ENCODE measurements at regions not wholly inside any gene's neighbourhood (a gene's known extent, or its start where the extent isn't known, plus 50 kb on each side); places are given as distances from the start of the nearest gene placed in this dataset.

DNA sequence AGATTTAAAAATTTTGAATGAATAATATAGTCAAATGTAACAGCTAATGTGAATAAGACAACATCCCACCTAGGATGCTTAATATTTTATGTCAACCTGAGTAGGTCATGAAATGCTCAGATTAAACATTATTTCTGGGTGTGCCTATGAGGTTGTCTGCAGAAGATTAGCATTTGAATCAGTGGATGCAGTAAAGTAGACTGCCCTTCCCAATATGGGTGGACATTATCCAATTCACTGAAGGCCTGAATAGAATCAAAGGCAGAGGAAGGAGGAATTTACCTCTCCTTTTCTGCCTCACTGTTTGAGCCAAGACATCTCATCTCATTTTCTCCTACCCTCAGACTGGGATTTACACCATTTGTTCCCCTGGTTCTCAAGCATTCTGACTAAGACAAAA is 1582.3 kb downstream of the EFNA5 start:
- TF ChIP-seq CTCF (conservative IDR thresholded peaks at IDR 0.05) (no peak), ZFX (IDR thresholded peaks at IDR 0.05) (no peak)
